ENCODE measurements at regions not wholly inside any gene's neighbourhood (a gene's known extent, or its start where the extent isn't known, plus 50 kb on each side); places are given as distances from the start of the nearest gene placed in this dataset.

- H3K9ac ChIP-seq (ENCODE audit: low read depth in 1 of 2, low read length in 2 of 2), result no peak overlapping the region
- H3K4me3 ChIP-seq (ENCODE audit: low read depth in 1 of 3, low read length in 3 of 3), result no peak overlapping the region
- H3K27me3 ChIP-seq (ENCODE audit: control insufficient read depth in 4 of 4, insufficient read depth in 4 of 4, low read length in 3 of 4), result no peaks in the 10 kb centered on the region
- H3K9me3 ChIP-seq (ENCODE audit: control insufficient read depth in 4 of 4, low read length in 3 of 4), result no peaks in the 10 kb centered on the region
- peak; percentile 8 for DNase-seq (ENCODE audit: low spot score)
- 60% methylated on average over 11 of the region's 11 CpGs for WGBS
- TF ChIP-seq RAD21 (IDR thresholded peaks at IDR 0.05) (no peak), FOXA1 (IDR thresholded peaks at IDR 0.05) (no peak), SP1 (IDR thresholded peaks at IDR 0.05) (no peak), CTCF (IDR thresholded peaks at IDR 0.05; ENCODE audit: low read depth, low read length, missing input control) (no peak), YY1 (IDR thresholded peaks at IDR 0.05) (no peak), RXRA (IDR thresholded peaks at IDR 0.05) (no peak), TAF1 (conservative IDR thresholded peaks at IDR 0.05) (no peak), FOXA2 (IDR thresholded peaks at IDR 0.05) (no peak), ATF3 (IDR thresholded peaks at IDR 0.05) (no peak), JUND (IDR thresholded peaks at IDR 0.05) (no peak), HNF4A (conservative IDR thresholded peaks at IDR 0.05) (no peak), REST (IDR thresholded peaks at IDR 0.05) (no peak), GABPA (IDR thresholded peaks at IDR 0.05 in 1 of 2, conservative IDR thresholded peaks at IDR 0.05 in 1 of 2) (no peak), ZBTB33 (IDR thresholded peaks at IDR 0.05) (no peak), HNF4G (IDR thresholded peaks at IDR 0.05) (no peak), MAX (IDR thresholded peaks at IDR 0.05) (no peak), EGR1 (IDR thresholded peaks at IDR 0.05; ENCODE audit: low read depth in 2 of 2) (no peak)
- H3K36me3 ChIP-seq (ENCODE audit: control insufficient read depth in 4 of 4, insufficient read depth in 3 of 4, low read depth in 1 of 4, low read length in 3 of 4), result peaks cover 0 to 1% (median 0%) of the 10 kb centered on the region in 4 donors
- H3K27ac ChIP-seq (ENCODE audit: low read depth in 1 of 2, low read length in 2 of 2), result no peak overlapping the region
- H3K4me1 ChIP-seq (ENCODE audit: control insufficient read depth in 4 of 4, insufficient read depth in 4 of 4, low read length in 3 of 4), result peaks cover 0 to 2% (median 0%) of the 10 kb centered on the region in 4 donors
These were observed 122.4 kb downstream of the NDUFA10 start for GRCh38 chr2:239902749-239903201.

All from liver (tissue), 8 donors.